HepG2 (cell line): ENCODE measurements at regions not wholly inside any gene's neighbourhood (a gene's known extent, or its start where the extent isn't known, plus 50 kb on each side); places are given as distances from the start of the nearest gene placed in this dataset.

Experiments used
- ATAC-seq: fragments of 200-7000 bp; cut with Tn5 transposase; 3 replicates; pipeline ENCODE4 v1.9.1; 2020; ENCODE audit warnings: mild to moderate bottlenecking, moderate library complexity
- BruUV-seq: library from RNA; stranded (reverse); fragments of 400-500 nt; replicated peaks from 2 replicates; lab custom pipeline; 2021; lab: Mats Ljungman, UMichigan
- CTCF ChIA-PET: fragments of 300-600 bp; formaldehyde crosslinking; extraction: SDS; loops from one replicate; lab custom pipeline; 2021; ENCODE audit warnings: low total read pairs, inconsistent platforms, low intra/inter-chr PET ratio; lab: Yijun Ruan, JAX
- POLR2A ChIA-PET: fragments of 350-600 bp; sonication (Branson Sonifier 250); formaldehyde crosslinking; loops from one replicate; lab custom pipeline; 2020; ENCODE audit warnings: antibody characterized with exemption, inconsistent platforms; lab: Yijun Ruan, JAX
- DNase-seq: peaks from one replicate; pipeline ENCODE4 v3.0.0-alpha.2; 2015; ENCODE audit warnings: low spot score
- FAIRE-seq: peaks from 3 replicates; lab custom pipeline; 2011; peaks lifted over from hg19 to GRCh38; lab: Jason Lieb, UNC
- H2AFZ ChIP-seq: one replicate; pipeline ENCODE4 v1.6.1; 2011; ENCODE audit warnings: low read length, inconsistent platforms
- H3K27ac ChIP-seq: fragments of 300-600 bp; 3 replicates; pipeline ENCODE4 v1.8.0; 2011; ENCODE audit warnings: mixed run types, mild to moderate bottlenecking, mixed read lengths, low read length, inconsistent platforms; ENCODE audit not compliant: insufficient read depth; ENCODE audit errors: extremely low read length
- H3K27me3 ChIP-seq, 2 experiments: fragments of 200-600 bp in 1 of 2; 2 replicates in 1 of 2; 3 replicates in 1 of 2; pipeline versions ENCODE4 v1.6.0 to v1.8.0; 2011; ENCODE audit warnings: low read length in 2 of 2, mild to moderate bottlenecking in 2 of 2, moderate library complexity in 2 of 2, inconsistent platforms in 1 of 2; ENCODE audit not compliant: insufficient read depth in 2 of 2, control insufficient read depth in 1 of 2
- H3K36me3 ChIP-seq, 2 experiments: fragments of 200-600 bp in 1 of 2; replicated peaks in 1 of 2; 2 replicates in 1 of 2; 3 replicates in 1 of 2; pipeline versions ENCODE4 v1.5.1 to v1.8.0; 2011; ENCODE audit warnings: low read length in 2 of 2, inconsistent platforms in 1 of 2; ENCODE audit not compliant: insufficient read depth in 2 of 2, control insufficient read depth in 1 of 2
- H3K4me1 ChIP-seq: 2 replicates; pipeline ENCODE4 v1.5.1; 2012; ENCODE audit warnings: low read length, inconsistent platforms; ENCODE audit not compliant: insufficient read depth
- H3K4me2 ChIP-seq: 2 replicates; pipeline ENCODE4 v1.6.0; 2011; ENCODE audit warnings: low read depth, low read length, inconsistent platforms
- H3K4me3 ChIP-seq, 3 experiments: fragments of 200-600 bp in 1 of 3; sonication (generic), shearing (Covaris generic) in 1 of 3; replicated peaks in 1 of 3; 2 replicates each; pipeline ENCODE4 v1.5.1; 2011 to 2016; ENCODE audit warnings: low read length in 3 of 3, inconsistent platforms in 2 of 3, low read depth in 2 of 3, mild to moderate bottlenecking in 2 of 3, control low read depth in 1 of 3, mixed read lengths in 1 of 3; ENCODE audit not compliant: insufficient read depth in 1 of 3
- H3K79me2 ChIP-seq: one replicate; pipeline ENCODE4 v1.6.1; 2011; ENCODE audit warnings: low read length, inconsistent platforms; ENCODE audit not compliant: insufficient read depth
- H3K9ac ChIP-seq: 2 replicates; pipeline ENCODE4 v1.6.0; 2011; ENCODE audit warnings: mild to moderate bottlenecking, low read depth, low read length, inconsistent platforms; ENCODE audit not compliant: insufficient read depth
- H3K9me3 ChIP-seq: 2 replicates; pipeline ENCODE4 v1.5.1; 2012; ENCODE audit warnings: mild to moderate bottlenecking, low read length
- H4K20me1 ChIP-seq: 2 replicates; pipeline ENCODE4 v1.6.0; 2011; ENCODE audit warnings: inconsistent platforms, mild to moderate bottlenecking, low read length, moderate library complexity; ENCODE audit not compliant: insufficient read depth
- CEBPG ChIP-seq: IDR thresholded peaks from 2 replicates; pipeline ENCODE4 v1.6.1; 2016
- HNRNPK ChIP-seq: fragments of 200-400 bp; formaldehyde crosslinking; IDR thresholded peaks from 2 replicates; pipeline ENCODE4 v1.6.1; 2018; ENCODE audit warnings: low read length, low read depth, moderate library complexity, mild to moderate bottlenecking; ENCODE audit not compliant: poor library complexity, severe bottlenecking
- KLF16 ChIP-seq, 2 experiments: sonication (generic) in 1 of 2; formaldehyde crosslinking in 1 of 2; IDR thresholded peaks; 2 replicates each; pipeline versions ENCODE4 v1.6.1 to v1.8.0; 2016 to 2023; ENCODE audit warnings: missing genetic modification reagents in 2 of 2, missing compliant biosample characterization in 1 of 2
- NFE2 ChIP-seq: sonication (generic); formaldehyde crosslinking; IDR thresholded peaks from 2 replicates; pipeline ENCODE4 v1.4.0; 2020; ENCODE audit warnings: missing genetic modification reagents
- SATB2 ChIP-seq: sonication (generic); formaldehyde crosslinking; IDR thresholded peaks from 2 replicates; pipeline ENCODE4 v1.5.0; 2020; ENCODE audit warnings: missing genetic modification reagents
- ZIK1 ChIP-seq: sonication (generic); formaldehyde crosslinking; IDR thresholded peaks from 2 replicates; pipeline ENCODE4 v1.5.0; 2020; ENCODE audit warnings: mild to moderate bottlenecking, low read depth, missing genetic modification reagents, borderline replicate concordance
- ZNF530 ChIP-seq: sonication (generic); formaldehyde crosslinking; IDR thresholded peaks from 2 replicates; pipeline ENCODE4 v1.5.0; 2020; ENCODE audit warnings: low read depth, mild to moderate bottlenecking, missing genetic modification reagents
- ZNF552 ChIP-seq: sonication (generic); formaldehyde crosslinking; IDR thresholded peaks from 2 replicates; pipeline ENCODE4 v1.9.0; 2022; ENCODE audit warnings: missing genetic modification reagents, mild to moderate bottlenecking, borderline replicate concordance
- ZNF577 ChIP-seq: sonication (generic); formaldehyde crosslinking; IDR thresholded peaks from 2 replicates; pipeline ENCODE4 v1.4.0; 2020; ENCODE audit warnings: mild to moderate bottlenecking, low read depth, missing genetic modification reagents, borderline replicate concordance
- ZNF678 ChIP-seq: sonication (generic); formaldehyde crosslinking; IDR thresholded peaks from 2 replicates; pipeline ENCODE4 v1.4.0; 2020; ENCODE audit warnings: mild to moderate bottlenecking, missing genetic modification reagents
- ZNF747 ChIP-seq: sonication (generic); formaldehyde crosslinking; IDR thresholded peaks from 2 replicates; pipeline ENCODE4 v1.8.1; 2023; ENCODE audit warnings: missing genetic modification reagents, mild to moderate bottlenecking, borderline replicate concordance
- ZZZ3 ChIP-seq: sonication (generic); formaldehyde crosslinking; IDR thresholded peaks from 2 replicates; pipeline ENCODE4 v1.4.0; 2020; ENCODE audit warnings: missing genetic modification reagents, mild to moderate bottlenecking, borderline replicate concordance
- WGBS: methylation state at CpG from one replicate; pipeline ENCODE4 v1.1.6; 2017; ENCODE audit warnings: low lambda C conversion rate; 5-methylcytosine and 5-hydroxymethylcytosine counted together
- in situ Hi-C: cut with HindIII; loops from 2 replicates; pipeline ENCODE4 v1.10.0; 2017; ENCODE audit warnings: low pct_unique_long_range_greater_than_20kb; ENCODE audit not compliant: extremely low pct_ligation_motif_present
- intact Hi-C: fragments of 100-400 bp; cut with micrococcal nuclease; formaldehyde crosslinking; loops from one replicate; pipeline ENCODE4 v1.10.0; 2022; ENCODE audit not compliant: unreplicated experiment
- TF ChIP-seq, protein P1 (sequence below): sonication (generic); IDR thresholded peaks from 2 replicates; pipeline ENCODE4 v1.6.1; 2016; ENCODE audit warnings: low read depth, borderline replicate concordance
- TF ChIP-seq, protein P2 (sequence below): sonication (generic); formaldehyde crosslinking; conservative IDR thresholded peaks from 2 replicates; pipeline ENCODE4 v1.4.0; 2020; ENCODE audit warnings: missing genetic modification reagents
- TF ChIP-seq, protein P3 (sequence below): sonication (generic); formaldehyde crosslinking; IDR thresholded peaks from 2 replicates; pipeline ENCODE4 v1.5.0; 2020; ENCODE audit warnings: missing genetic modification reagents
- TF ChIP-seq, protein P4 (sequence below): sonication (generic); formaldehyde crosslinking; IDR thresholded peaks from 2 replicates; pipeline ENCODE4 v1.8.1; 2023; ENCODE audit warnings: mild to moderate bottlenecking, missing genetic modification reagents

DNA sequence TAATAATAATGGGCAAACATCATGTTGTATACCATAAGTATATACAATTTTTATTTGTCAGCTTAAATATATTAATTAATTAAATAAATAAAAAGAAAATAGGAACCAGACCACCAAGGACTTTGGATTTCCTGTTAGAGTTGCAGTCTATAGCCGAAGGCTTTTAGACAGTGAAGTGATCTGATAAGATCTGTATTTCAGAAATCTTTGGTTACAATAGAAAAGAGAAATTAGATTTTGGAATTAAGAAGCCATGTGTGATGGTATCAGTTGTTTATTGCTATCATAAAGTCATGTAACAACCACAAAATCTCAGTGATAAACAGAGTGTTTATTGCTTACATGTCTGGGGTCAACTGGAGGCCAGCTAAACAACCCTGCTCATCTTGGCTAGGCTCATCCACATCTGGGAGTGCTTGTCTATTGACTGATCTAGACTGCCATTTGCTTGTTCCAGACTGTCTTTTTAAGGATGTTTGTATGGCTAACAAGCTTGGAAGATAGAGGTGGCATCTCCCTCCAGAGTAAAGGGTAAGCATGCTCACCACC, 142.1 kb upstream of the USP9X start:
- 12% methylated on average over 1 of the region's 1 CpG for WGBS
- no peak for FAIRE-seq
- intact Hi-C loops = no loop called here

More for the DNA sequence above, 142.1 kb upstream of the USP9X start:
- no peak overlapping the region for H2AFZ ChIP-seq
- no peaks in the 10 kb centered on the region for H3K36me3 ChIP-seq
- ATAC-seq (no peak), DNase-seq (no peak)
- no peak overlapping the region for H3K27ac ChIP-seq
- no peaks in the 10 kb centered on the region for H3K9me3 ChIP-seq
- no peaks in the 10 kb centered on the region for H3K27me3 ChIP-seq
- peaks cover 8% of the 10 kb centered on the region; the same call in 1 of the 2 replicates for H3K4me1 ChIP-seq
- TF ChIP-seq ZNF577 (CRISPR knock-in tag) (no peak), ZNF530 (CRISPR knock-in tag) (no peak), ZZZ3 (CRISPR knock-in tag) (no peak), HNRNPK (no peak), ZIK1 (CRISPR knock-in tag) (no peak), CEBPG (CRISPR knock-in tag) (no peak), SATB2 (no peak), ZNF747 (no peak), ZNF552 (CRISPR knock-in tag) (no peak), KLF16 (CRISPR knock-in tag; IDR thresholded peaks at IDR 0.05) (no peak), ZNF678 (no peak), NFE2 (CRISPR knock-in tag) (no peak)
- TF ChIP-seq, protein P1, sequence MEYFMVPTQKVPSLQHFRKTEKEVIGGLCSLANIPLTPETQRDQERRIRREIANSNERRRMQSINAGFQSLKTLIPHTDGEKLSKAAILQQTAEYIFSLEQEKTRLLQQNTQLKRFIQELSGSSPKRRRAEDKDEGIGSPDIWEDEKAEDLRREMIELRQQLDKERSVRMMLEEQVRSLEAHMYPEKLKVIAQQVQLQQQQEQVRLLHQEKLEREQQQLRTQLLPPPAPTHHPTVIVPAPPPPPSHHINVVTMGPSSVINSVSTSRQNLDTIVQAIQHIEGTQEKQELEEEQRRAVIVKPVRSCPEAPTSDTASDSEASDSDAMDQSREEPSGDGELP = no peak
- TF ChIP-seq, protein P2, sequence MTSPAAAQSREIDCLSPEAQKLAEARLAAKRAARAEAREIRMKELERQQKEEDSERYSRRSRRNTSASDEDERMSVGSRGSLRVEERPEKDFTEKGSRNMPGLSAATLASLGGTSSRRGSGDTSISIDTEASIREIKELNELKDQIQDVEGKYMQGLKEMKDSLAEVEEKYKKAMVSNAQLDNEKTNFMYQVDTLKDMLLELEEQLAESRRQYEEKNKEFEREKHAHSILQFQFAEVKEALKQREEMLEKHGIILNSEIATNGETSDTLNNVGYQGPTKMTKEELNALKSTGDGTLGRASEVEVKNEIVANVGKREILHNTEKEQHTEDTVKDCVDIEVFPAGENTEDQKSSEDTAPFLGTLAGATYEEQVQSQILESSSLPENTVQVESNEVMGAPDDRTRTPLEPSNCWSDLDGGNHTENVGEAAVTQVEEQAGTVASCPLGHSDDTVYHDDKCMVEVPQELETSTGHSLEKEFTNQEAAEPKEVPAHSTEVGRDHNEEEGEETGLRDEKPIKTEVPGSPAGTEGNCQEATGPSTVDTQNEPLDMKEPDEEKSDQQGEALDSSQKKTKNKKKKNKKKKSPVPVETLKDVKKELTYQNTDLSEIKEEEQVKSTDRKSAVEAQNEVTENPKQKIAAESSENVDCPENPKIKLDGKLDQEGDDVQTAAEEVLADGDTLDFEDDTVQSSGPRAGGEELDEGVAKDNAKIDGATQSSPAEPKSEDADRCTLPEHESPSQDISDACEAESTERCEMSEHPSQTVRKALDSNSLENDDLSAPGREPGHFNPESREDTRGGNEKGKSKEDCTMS (CRISPR knock-in tag) = no peak
- TF ChIP-seq, protein P3, sequence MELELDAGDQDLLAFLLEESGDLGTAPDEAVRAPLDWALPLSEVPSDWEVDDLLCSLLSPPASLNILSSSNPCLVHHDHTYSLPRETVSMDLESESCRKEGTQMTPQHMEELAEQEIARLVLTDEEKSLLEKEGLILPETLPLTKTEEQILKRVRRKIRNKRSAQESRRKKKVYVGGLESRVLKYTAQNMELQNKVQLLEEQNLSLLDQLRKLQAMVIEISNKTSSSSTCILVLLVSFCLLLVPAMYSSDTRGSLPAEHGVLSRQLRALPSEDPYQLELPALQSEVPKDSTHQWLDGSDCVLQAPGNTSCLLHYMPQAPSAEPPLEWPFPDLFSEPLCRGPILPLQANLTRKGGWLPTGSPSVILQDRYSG (CRISPR knock-in tag) = no peak
- TF ChIP-seq, protein P4, sequence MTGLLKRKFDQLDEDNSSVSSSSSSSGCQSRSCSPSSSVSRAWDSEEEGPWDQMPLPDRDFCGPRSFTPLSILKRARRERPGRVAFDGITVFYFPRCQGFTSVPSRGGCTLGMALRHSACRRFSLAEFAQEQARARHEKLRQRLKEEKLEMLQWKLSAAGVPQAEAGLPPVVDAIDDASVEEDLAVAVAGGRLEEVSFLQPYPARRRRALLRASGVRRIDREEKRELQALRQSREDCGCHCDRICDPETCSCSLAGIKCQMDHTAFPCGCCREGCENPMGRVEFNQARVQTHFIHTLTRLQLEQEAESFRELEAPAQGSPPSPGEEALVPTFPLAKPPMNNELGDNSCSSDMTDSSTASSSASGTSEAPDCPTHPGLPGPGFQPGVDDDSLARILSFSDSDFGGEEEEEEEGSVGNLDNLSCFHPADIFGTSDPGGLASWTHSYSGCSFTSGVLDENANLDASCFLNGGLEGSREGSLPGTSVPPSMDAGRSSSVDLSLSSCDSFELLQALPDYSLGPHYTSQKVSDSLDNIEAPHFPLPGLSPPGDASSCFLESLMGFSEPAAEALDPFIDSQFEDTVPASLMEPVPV (CRISPR knock-in tag) = no peak
- no peaks in the 10 kb centered on the region for H3K79me2 ChIP-seq
- in situ Hi-C loops = no loop called here
- CTCF ChIA-PET = no interaction called here
- H3K9ac ChIP-seq = no peak overlapping the region
- BruUV-seq = no TSS peak
- no peak overlapping the region for H3K4me2 ChIP-seq
- no peak overlapping the region for H3K4me3 ChIP-seq
- POLR2A ChIA-PET = no interaction called here
- H4K20me1 ChIP-seq = no peaks in the 10 kb centered on the region
